Vagina (tissue), 2 donors: ENCODE measurements at regions not wholly inside any gene's neighbourhood (a gene's known extent, or its start where the extent isn't known, plus 50 kb on each side); places are given as distances from the start of the nearest gene placed in this dataset.

ENCODE experiments used
- POLR2A ChIP-seq, 2 donors: fragments of 450-650 bp; IDR thresholded peaks; one replicate each; pipeline ENCODE4 v1.6.1; 2017; ENCODE audit warnings: antibody characterized with exemption in 2 of 2, mild to moderate bottlenecking in 2 of 2, moderate library complexity in 2 of 2
- POLR2AphosphoS5 ChIP-seq, 2 donors: sonication (generic); formaldehyde crosslinking; IDR thresholded peaks; one replicate each; pipeline ENCODE4 v1.9.0; 2017; ENCODE audit warnings: antibody characterized with exemption in 2 of 2, mild to moderate bottlenecking in 2 of 2, low read depth in 1 of 2; ENCODE audit not compliant: insufficient read depth in 1 of 2
- TF ChIP-seq, protein P1 (sequence below), 3 experiments: fragments of 450-650 bp in 2 of 3; fragments of 200-600 bp in 1 of 3; sonication (generic) in 1 of 3; IDR thresholded peaks; one replicate each; pipeline ENCODE4 v1.5.1; 2017 to 2019; ENCODE audit warnings: antibody characterized with exemption in 3 of 3, mild to moderate bottlenecking in 2 of 3, moderate library complexity in 2 of 3

DNA sequence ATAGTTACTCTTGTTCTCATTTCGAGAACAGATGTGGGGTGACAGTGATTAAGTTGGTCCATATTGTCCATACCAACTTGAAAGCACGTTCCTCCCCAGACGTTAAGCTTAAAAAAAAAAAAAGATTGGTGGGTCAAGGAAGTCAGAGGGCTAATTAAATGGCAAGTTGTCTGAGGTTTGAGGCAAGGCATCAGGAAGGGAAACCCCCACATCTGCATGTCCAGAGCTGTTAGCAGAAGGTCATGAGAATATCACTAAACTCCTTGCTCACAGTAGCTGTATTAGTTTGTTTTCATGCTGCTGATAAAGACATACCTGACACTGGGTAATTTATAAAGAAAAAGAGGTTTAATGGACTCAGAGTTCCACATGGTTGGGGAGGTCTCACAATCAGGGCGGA is 415.6 kb upstream of the FZD8 start:
- TF ChIP-seq POLR2A (IDR thresholded peaks at IDR 0.05) (no peak), POLR2AphosphoS5 (IDR thresholded peaks at IDR 0.05; ENCODE audit: insufficient read depth in 1 of 2, low read depth in 1 of 2) (no peak)
- TF ChIP-seq, protein P1, sequence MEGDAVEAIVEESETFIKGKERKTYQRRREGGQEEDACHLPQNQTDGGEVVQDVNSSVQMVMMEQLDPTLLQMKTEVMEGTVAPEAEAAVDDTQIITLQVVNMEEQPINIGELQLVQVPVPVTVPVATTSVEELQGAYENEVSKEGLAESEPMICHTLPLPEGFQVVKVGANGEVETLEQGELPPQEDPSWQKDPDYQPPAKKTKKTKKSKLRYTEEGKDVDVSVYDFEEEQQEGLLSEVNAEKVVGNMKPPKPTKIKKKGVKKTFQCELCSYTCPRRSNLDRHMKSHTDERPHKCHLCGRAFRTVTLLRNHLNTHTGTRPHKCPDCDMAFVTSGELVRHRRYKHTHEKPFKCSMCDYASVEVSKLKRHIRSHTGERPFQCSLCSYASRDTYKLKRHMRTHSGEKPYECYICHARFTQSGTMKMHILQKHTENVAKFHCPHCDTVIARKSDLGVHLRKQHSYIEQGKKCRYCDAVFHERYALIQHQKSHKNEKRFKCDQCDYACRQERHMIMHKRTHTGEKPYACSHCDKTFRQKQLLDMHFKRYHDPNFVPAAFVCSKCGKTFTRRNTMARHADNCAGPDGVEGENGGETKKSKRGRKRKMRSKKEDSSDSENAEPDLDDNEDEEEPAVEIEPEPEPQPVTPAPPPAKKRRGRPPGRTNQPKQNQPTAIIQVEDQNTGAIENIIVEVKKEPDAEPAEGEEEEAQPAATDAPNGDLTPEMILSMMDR (IDR thresholded peaks at IDR 0.05): no peak
